ENCODE measurements at regions not wholly inside any gene's neighbourhood (a gene's known extent, or its start where the extent isn't known, plus 50 kb on each side); places are given as distances from the start of the nearest gene placed in this dataset.

DNA sequence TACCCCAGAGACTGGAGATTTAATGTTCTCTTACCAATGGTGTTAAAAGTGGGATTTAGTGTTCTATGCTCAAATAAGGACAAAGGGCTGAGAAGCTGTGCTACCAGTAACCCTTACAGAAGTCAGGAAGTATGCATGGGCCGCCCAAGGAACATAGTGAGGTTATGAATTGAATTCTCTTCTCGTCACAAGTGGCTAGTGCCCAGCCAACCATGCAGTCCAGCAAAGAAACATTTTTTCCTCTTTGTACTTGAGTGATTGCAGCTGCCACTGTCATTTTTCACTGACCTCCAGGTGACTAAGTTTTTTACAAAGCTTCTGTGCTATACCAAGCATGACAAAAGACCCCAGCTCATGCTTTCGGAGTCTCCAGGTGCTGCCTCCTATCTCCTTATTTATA lies 110.6 kb upstream of the DCBLD2 start:
- H3K4me3 ChIP-seq (ENCODE audit: low read depth, low read length) = no peak overlapping the region
- TF ChIP-seq, protein P1, sequence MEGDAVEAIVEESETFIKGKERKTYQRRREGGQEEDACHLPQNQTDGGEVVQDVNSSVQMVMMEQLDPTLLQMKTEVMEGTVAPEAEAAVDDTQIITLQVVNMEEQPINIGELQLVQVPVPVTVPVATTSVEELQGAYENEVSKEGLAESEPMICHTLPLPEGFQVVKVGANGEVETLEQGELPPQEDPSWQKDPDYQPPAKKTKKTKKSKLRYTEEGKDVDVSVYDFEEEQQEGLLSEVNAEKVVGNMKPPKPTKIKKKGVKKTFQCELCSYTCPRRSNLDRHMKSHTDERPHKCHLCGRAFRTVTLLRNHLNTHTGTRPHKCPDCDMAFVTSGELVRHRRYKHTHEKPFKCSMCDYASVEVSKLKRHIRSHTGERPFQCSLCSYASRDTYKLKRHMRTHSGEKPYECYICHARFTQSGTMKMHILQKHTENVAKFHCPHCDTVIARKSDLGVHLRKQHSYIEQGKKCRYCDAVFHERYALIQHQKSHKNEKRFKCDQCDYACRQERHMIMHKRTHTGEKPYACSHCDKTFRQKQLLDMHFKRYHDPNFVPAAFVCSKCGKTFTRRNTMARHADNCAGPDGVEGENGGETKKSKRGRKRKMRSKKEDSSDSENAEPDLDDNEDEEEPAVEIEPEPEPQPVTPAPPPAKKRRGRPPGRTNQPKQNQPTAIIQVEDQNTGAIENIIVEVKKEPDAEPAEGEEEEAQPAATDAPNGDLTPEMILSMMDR (IDR thresholded peaks at IDR 0.05; ENCODE audit: insufficient read depth, low read depth, low read length, missing control alignments) = no peak
- peak; percentile 88 for DNase-seq (ENCODE audit: low read depth)

- no peak for DNase-seq (ENCODE audit: low read depth)
- H3K4me3 ChIP-seq (ENCODE audit: low read depth, low read length) = no peak overlapping the region
- TF ChIP-seq, protein P1 (IDR thresholded peaks at IDR 0.05; ENCODE audit: insufficient read depth, low read depth, low read length, missing control alignments) = no peak
Measured at GRCh38 chr3:99009851-99010250, 108.4 kb upstream of the DCBLD2 start.

DNA sequence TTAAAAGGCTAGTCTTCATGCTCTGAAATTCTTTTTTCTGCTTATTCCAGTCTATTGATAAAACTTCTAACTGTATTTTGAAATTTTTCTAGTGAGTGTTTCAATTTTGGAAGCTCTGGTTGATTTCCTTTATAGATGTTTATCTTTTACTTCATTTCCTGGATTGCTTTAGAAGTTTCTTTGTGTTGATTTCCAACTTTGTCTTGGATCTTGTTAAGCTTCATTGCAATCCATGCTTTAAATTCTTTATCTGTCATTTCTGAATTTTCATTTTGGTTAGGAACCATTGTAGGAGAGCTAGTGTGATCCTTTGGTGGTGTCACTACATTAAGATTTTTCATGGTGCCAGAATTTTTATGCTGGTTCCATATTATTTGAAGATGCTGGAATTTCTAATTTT lies 105.2 kb upstream of the DCBLD2 start:
- TF ChIP-seq, protein P1 (IDR thresholded peaks at IDR 0.05; ENCODE audit: insufficient read depth, low read depth, low read length, missing control alignments) = no peak

DNA sequence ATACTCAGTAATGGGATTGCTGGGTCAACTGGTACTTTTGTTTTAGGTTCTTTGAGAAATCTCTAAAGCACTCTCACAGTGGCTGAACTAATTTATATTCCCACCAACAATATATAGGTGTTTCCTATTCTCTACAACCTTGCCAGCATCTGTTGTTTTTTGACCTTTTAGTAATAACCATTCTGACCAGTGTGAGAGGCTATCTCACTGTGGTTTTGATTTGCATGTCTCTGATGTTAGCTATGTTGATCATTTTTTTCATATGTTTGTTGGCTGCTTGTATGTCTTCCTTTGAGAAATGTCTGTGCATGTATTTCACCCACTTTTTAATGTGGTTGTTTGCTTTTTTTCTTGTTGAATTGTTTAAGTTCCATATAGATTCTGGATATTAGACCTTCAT lies 98.2 kb upstream of the DCBLD2 start:
- no peak overlapping the region for H3K4me3 ChIP-seq (ENCODE audit: low read depth, low read length)
- DNase-seq (ENCODE audit: low read depth) = no peak
- TF ChIP-seq, protein P1 (IDR thresholded peaks at IDR 0.05; ENCODE audit: insufficient read depth, low read depth, low read length, missing control alignments) = no peak

More for the DNA sequence above, 105.2 kb upstream of the DCBLD2 start:
- DNase-seq (ENCODE audit: low read depth) = no peak
- no peak overlapping the region for H3K4me3 ChIP-seq (ENCODE audit: low read depth, low read length)

DNA sequence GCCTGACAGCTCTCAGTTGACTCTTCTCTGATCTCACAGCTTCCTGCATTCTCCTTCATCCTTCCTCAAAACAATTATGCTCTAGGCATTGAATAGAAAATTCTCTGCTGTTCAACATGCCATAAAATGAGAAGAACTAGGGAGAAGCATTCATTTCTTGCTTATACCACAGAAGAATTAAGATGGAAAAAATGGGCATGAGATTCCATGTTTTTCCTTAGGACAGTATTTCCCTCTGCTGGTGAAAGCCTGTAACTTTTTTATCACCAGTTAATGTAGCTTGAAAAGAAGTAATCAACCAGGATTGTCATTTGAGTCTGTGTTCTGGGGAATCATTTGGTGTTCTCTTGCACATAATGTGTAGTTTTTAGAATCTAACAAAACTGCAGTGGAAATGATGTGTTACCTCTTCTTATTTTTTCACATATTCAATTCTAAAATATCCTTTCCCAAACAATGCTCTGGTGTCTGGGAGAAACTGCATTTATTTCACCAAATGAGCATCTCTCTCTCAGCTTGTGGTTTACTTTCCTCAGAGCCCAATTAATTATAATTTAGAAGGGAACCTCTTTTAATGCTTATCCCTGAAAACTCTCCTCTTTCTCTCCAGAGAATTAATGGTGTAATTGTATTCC lies 92.8 kb upstream of the DCBLD2 start:
- no peak overlapping the region for H3K4me3 ChIP-seq (ENCODE audit: low read depth, low read length)
- TF ChIP-seq, protein P1 (IDR thresholded peaks at IDR 0.05; ENCODE audit: insufficient read depth, low read depth, low read length, missing control alignments) = no peak
- no peak for DNase-seq (ENCODE audit: low read depth)

DNA sequence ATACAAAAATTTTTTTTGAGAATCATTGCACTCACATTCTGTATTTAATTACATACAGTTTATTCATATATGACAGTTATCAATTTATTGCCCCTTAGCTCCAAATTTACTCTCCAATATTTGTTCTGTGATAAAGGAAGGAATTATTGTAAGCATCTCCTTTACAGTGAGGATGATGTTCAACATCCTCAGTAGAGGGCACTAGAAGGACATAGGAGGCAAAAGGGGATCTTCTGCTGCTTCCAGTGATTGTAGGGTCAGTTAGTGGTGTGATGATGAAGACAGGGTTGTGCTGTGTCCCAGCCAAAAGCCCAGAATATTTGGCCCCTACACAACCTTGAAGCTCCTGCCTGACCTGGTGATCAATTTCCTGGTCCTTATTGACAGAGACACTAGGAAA lies 89.9 kb upstream of the DCBLD2 start:
- H3K4me3 ChIP-seq (ENCODE audit: low read depth, low read length) = no peak overlapping the region
- no peak for DNase-seq (ENCODE audit: low read depth)
- TF ChIP-seq, protein P1 (IDR thresholded peaks at IDR 0.05; ENCODE audit: insufficient read depth, low read depth, low read length, missing control alignments) = peak; percentile 7

- H3K4me3 ChIP-seq (ENCODE audit: low read depth, low read length) = no peak overlapping the region
- TF ChIP-seq, protein P1 (IDR thresholded peaks at IDR 0.05; ENCODE audit: insufficient read depth, low read depth, low read length, missing control alignments) = no peak
- DNase-seq (ENCODE audit: low read depth) = no peak
Measured at GRCh38 chr3:98990657-98991056, 89.2 kb upstream of the DCBLD2 start.

Measured in GM12865 (cell line).